Memory B cell (primary cell): ENCODE measurements at regions not wholly inside any gene's neighbourhood (a gene's known extent, or its start where the extent isn't known, plus 50 kb on each side); places are given as distances from the start of the nearest gene placed in this dataset.
"Not testable (repeated sequence)": the region's sequence is repeated elsewhere in the genome, so short reads cannot be mapped to it uniquely, and the experiment has no call there.

Source experiments
- ATAC-seq: fragments of 150-1000 bp; cut with Tn5 transposase; 2 replicates; pipeline ENCODE4 v1.10.0; 2021; ENCODE audit warnings: low read depth, mild to moderate bottlenecking, moderate library complexity
- DNase-seq, 2 donors: peaks; one replicate each; pipeline ENCODE4 v3.0.0; 2022; ENCODE audit warnings: low spot score in 2 of 2
- H3K27ac Mint-ChIP-seq: one replicate; pipeline ENCODE4 v1.8.0; 2022; ENCODE audit warnings: mild to moderate bottlenecking, moderate library complexity, mixed read lengths
- H3K27me3 Mint-ChIP-seq: one replicate; pipeline ENCODE4 v1.8.0; 2022; ENCODE audit warnings: mixed read lengths
- H3K36me3 Mint-ChIP-seq: one replicate; pipeline ENCODE4 v1.8.0; 2022; ENCODE audit warnings: mild to moderate bottlenecking, mixed read lengths
- H3K4me1 Mint-ChIP-seq: one replicate; pipeline ENCODE4 v1.8.0; 2022; ENCODE audit warnings: mixed read lengths
- H3K4me3 Mint-ChIP-seq: one replicate; pipeline ENCODE4 v1.8.0; 2022; ENCODE audit warnings: mild to moderate bottlenecking, moderate library complexity, mixed read lengths
- H3K9me3 Mint-ChIP-seq: one replicate; pipeline ENCODE4 v1.8.0; 2022; ENCODE audit warnings: mixed read lengths

DNA sequence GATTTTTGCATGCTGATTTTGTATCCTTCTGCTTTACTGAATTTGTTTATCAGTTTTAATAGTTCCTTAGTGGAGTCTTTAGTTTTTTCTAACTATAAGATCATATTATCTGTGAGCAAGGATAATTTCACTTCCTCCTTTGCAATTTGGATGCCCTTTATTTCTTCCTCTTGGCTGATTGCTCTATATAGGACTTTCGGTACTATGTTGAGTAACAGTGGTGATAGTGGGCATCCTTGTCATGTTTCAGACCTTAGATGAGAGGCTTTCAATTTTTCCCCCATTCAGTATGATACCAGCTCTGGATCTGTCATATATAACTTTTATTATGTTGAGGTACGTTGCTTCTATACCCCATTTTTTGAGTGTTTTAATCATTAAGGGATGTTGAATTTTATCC is 224.5 kb upstream of the CNTNAP4 start:
- Mint-ChIP-seq H3K4me3 (no peak overlapping the region), H3K27ac (no peak overlapping the region), H3K9me3 (peaks cover 10% of the 10 kb centered on the region), H3K4me1 (no peaks in the 10 kb centered on the region), H3K36me3 (no peaks in the 10 kb centered on the region), H3K27me3 (no peaks in the 10 kb centered on the region)
- no peak for ATAC-seq
- no peak for DNase-seq

DNA sequence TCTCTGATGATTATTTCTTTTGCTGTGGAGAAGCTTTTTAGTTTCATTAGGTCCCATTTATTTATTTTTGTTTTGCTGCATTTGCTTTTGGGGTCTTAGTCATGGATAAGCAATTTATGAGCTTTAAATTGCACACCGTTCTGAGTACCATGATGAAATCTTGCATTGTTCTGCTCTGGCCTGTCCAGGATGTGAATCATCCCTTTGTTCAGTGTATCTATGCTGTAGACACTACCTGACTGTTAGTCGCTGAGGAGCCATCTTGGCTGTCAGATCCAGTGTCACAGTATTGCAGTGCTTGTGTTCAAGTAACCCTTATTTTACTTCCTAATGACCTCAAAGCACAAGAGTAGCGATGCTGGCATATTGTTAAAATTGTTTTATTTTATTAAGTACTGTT is 218.0 kb upstream of the CNTNAP4 start:
- H3K9me3 Mint-ChIP-seq = peaks cover 3% of the 10 kb centered on the region
- no peak overlapping the region for H3K4me3 Mint-ChIP-seq
- no peak overlapping the region for H3K27ac Mint-ChIP-seq
- DNase-seq (no peak), ATAC-seq (no peak)
- no peaks in the 10 kb centered on the region for H3K4me1 Mint-ChIP-seq
- no peaks in the 10 kb centered on the region for H3K36me3 Mint-ChIP-seq
- H3K27me3 Mint-ChIP-seq = no peaks in the 10 kb centered on the region

DNA sequence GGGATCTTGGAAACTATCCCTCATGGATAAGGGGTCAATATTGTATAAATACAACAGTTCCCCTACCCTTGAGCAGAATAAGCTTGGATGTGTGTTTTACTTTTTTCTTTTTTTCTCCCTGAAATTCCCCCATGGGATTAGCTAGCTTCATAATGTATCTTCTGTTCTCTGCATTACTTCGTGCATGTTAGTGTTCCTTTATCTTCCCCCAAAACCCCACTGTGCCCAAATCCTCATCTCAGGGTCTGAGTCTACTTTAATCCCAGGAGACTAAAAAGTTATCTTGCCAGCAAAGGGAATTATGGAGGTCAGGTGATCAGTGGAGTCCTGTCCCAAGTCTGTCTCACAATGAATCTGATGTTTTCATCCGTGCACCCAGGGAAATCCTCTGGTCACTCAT is 217.5 kb upstream of the CNTNAP4 start:
- no peak overlapping the region for H3K4me3 Mint-ChIP-seq
- ATAC-seq = no peak
- H3K27ac Mint-ChIP-seq = no peak overlapping the region
- no peak for DNase-seq
- H3K27me3 Mint-ChIP-seq = no peaks in the 10 kb centered on the region
- H3K9me3 Mint-ChIP-seq = peaks cover 2% of the 10 kb centered on the region
- no peaks in the 10 kb centered on the region for H3K4me1 Mint-ChIP-seq
- no peaks in the 10 kb centered on the region for H3K36me3 Mint-ChIP-seq

DNA sequence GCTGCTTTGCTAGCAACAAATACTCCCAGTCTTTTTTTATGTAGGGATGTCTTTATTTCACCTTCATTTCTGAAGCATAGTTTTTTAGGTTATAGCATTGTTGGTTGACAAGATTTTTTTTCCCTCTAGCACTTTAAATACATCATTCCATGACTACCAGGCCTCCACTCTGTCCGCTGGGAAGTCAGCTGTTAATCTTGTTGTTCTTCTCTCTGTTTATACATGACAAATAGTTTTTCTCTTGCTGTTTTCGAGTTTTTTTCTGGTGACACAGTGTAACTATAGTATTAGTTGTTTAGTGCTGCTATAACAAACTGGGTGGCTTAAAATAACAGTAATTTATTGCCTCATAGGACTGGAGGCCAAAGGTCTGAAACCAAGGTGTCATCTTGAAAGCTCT is 205.5 kb upstream of the CNTNAP4 start:
- ATAC-seq = no peak
- no peak overlapping the region for H3K27ac Mint-ChIP-seq

DNA sequence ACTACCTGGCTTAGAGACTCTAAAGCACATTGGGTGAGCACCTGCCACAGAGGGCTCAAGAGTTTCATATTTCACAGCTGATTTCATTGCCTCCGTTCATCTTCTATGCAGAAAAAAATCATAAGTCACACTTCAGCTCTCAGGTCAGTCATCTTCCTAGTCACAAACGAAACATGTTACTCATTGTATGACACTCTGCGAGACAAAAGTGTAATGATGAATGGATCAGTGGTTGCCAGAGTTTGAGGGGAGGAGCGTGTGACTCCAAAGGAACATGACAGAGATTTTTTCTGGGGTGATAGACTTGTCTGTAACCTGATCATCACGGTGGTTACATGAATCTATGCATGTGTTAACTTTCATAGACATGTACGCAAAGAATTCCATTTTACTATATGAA is 195.2 kb upstream of the CNTNAP4 start:
- Mint-ChIP-seq H3K27ac (no peak overlapping the region), H3K9me3 (no peaks in the 10 kb centered on the region), H3K27me3 (no peaks in the 10 kb centered on the region), H3K36me3 (no peaks in the 10 kb centered on the region), H3K4me1 (no peaks in the 10 kb centered on the region), H3K4me3 (no peak overlapping the region)
- DNase-seq (no peak), ATAC-seq (no peak)

More for the DNA sequence above, 205.5 kb upstream of the CNTNAP4 start:
- Mint-ChIP-seq H3K4me3 (no peak overlapping the region), H3K27me3 (no peaks in the 10 kb centered on the region), H3K9me3 (peaks cover 5% of the 10 kb centered on the region), H3K4me1 (no peaks in the 10 kb centered on the region), H3K36me3 (no peaks in the 10 kb centered on the region)
- DNase-seq = no peak

DNA sequence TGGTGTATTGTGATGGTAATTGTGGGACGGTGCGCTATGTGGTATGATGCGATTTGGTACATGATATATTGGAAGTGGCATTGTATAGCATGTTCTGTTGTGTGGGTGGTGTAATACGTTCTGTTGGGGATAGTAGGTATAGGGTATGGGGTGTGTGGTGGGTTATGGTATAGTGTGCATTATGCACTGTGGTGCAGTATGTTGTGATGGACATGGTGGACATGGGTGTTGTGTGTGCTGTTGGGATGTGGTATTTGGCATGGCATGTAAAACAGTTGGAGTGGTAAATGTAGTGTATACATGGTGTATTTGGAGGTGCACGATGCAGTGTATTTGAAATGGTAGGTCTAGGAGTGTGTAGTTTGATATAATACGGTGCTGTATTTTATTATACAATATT is 170.6 kb upstream of the CNTNAP4 start:
- Mint-ChIP-seq H3K27me3 (no peaks in the 10 kb centered on the region), H3K4me1 (no peaks in the 10 kb centered on the region), H3K9me3 (peaks cover 11% of the 10 kb centered on the region), H3K27ac (no peak overlapping the region), H3K4me3 (no peak overlapping the region), H3K36me3 (no peaks in the 10 kb centered on the region)
- no peak for ATAC-seq
- no peak for DNase-seq

DNA sequence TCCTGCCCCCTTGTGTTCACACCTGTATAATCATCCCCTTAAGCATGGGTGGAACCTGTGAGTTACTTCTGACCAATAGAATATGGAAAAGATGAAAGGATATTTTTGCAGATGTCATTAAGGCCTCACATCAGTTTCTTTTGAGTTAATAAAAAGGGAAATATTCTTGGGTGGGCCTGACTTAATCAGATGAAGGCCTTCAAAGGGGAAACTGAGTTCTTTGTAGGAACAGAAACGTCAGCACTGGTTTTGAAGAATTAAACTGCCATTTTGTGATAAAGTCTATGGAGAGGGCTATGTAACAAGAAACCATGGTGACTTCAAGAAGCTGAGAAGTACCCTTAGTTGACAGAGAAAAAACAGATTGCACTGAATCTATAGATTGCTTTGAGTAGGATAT is 168.7 kb upstream of the CNTNAP4 start:
- Mint-ChIP-seq H3K4me1 (no peaks in the 10 kb centered on the region), H3K27ac (no peak overlapping the region), H3K36me3 (no peaks in the 10 kb centered on the region), H3K4me3 (no peak overlapping the region), H3K27me3 (no peaks in the 10 kb centered on the region), H3K9me3 (peaks cover 4% of the 10 kb centered on the region)
- ATAC-seq = no peak
- DNase-seq = no peak

DNA sequence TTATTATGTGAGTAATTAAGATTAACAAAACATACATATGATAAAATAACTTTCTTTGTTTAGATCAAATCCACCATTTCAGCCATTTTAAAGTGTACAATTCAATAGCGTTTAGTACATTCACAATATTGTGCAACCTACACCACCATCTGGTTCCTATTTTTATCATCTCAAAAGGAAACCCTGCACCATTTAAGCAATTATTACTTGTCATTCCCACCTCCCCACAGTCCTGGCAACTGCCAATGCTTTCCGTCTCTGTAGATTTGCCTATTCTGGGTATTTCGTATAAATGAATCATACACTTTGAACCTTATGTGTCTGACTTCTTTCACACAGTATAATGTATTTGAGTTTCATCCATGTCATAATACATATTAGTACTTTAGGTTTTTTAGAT is 162.5 kb upstream of the CNTNAP4 start:
- Mint-ChIP-seq H3K4me3 (no peak overlapping the region), H3K36me3 (no peaks in the 10 kb centered on the region), H3K27me3 (no peaks in the 10 kb centered on the region), H3K9me3 (peaks cover 14% of the 10 kb centered on the region), H3K27ac (no peak overlapping the region), H3K4me1 (no peaks in the 10 kb centered on the region)
- no peak for ATAC-seq
- DNase-seq = no peak

DNA sequence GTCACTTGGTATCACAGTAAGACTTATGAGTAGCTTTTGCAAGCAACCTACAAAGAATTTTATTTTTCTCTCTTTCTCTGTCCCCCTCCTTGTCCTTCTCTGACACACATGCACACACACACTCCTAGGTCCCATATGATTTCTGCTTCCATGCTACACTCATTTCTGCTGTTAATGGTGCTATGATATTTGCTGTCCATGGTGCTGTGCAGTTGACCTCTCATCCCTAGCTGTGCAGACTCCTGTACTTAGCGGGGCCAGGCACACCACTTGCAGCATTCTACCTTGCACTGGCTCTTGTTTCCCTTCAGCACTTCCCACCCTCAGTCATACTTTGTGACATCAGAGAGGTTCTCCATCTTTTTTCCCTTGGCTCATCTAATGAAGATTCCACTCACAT is 158.9 kb upstream of the CNTNAP4 start:
- Mint-ChIP-seq H3K4me1 (no peaks in the 10 kb centered on the region), H3K27me3 (no peaks in the 10 kb centered on the region), H3K36me3 (no peaks in the 10 kb centered on the region), H3K27ac (no peak overlapping the region), H3K4me3 (no peak overlapping the region), H3K9me3 (peaks cover 11% of the 10 kb centered on the region)
- DNase-seq = no peak
- no peak for ATAC-seq

DNA sequence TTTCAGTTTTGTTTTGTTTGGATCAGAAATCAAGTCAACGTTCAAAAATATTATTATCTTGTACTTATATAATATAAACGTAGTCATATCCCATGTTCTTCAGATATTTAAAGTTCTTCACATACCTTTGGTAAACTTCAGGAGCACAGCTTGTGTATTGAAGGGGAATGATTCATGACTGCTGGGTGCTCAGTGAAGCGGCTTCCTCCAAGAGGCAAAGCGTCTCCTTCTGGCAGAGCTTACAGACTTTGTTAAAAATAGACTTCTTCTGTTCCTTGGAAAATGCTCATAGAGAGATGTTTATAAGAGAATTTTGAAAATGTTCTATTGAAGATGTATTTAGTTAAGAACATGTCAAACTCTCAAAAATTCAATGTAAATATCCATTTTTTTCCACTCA is 155.6 kb upstream of the CNTNAP4 start:
- no peaks in the 10 kb centered on the region for H3K4me1 Mint-ChIP-seq
- H3K9me3 Mint-ChIP-seq = peaks cover 7% of the 10 kb centered on the region
- no peak overlapping the region for H3K27ac Mint-ChIP-seq
- H3K4me3 Mint-ChIP-seq = no peak overlapping the region
- no peak for DNase-seq
- H3K36me3 Mint-ChIP-seq = no peaks in the 10 kb centered on the region
- H3K27me3 Mint-ChIP-seq = no peaks in the 10 kb centered on the region
- no peak for ATAC-seq

DNA sequence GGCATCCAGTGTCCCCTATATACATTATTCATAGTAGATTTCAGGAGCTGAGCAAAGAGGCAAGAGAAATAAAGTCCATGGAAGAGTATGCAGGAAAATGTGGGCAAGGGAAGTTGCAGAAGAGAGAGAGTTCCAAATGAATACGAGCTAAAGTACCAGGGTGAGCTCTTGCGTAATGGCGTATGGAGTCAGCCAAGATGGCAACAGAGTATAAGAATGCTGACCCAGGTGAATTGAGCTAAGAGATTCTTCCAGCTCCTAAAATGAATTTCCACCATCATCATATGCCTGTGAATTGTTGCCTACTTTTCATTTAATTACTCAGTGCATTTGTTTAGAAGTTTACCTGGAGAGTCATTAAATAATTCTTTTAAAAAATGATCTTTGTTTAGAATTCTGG is 153.2 kb upstream of the CNTNAP4 start:
- Mint-ChIP-seq H3K4me1 (no peaks in the 10 kb centered on the region), H3K36me3 (no peaks in the 10 kb centered on the region), H3K4me3 (no peak overlapping the region)

DNA sequence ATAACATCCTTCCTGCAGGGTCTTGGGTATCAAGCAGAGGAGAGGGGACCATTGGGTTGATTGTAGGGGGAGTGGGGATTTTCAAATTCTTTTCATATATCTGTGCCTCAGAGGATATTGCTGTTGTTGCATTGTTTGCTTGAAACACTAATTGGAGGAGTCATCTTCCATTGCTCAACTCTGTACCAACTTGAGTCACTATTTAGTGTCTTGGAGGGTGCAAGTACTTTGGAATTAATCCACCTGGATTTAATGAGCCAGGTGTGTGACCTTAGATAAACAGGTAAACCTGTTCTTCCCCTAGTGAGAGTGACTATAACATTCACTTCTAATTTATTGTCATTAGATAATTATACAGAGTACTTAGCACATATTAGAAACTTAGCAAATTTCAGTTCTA is 151.3 kb upstream of the CNTNAP4 start:
- DNase-seq (no peak), ATAC-seq (no peak)
- H3K4me3 Mint-ChIP-seq = no peak overlapping the region
- no peaks in the 10 kb centered on the region for H3K4me1 Mint-ChIP-seq
- H3K27me3 Mint-ChIP-seq = no peaks in the 10 kb centered on the region
- no peak overlapping the region for H3K27ac Mint-ChIP-seq
- H3K9me3 Mint-ChIP-seq = peaks cover 7% of the 10 kb centered on the region
- H3K36me3 Mint-ChIP-seq = no peaks in the 10 kb centered on the region

More for the DNA sequence above, 153.2 kb upstream of the CNTNAP4 start:
- ATAC-seq = no peak
- Mint-ChIP-seq H3K27ac (no peak overlapping the region), H3K9me3 (peaks cover 2% of the 10 kb centered on the region), H3K27me3 (no peaks in the 10 kb centered on the region)
- DNase-seq = no peak

DNA sequence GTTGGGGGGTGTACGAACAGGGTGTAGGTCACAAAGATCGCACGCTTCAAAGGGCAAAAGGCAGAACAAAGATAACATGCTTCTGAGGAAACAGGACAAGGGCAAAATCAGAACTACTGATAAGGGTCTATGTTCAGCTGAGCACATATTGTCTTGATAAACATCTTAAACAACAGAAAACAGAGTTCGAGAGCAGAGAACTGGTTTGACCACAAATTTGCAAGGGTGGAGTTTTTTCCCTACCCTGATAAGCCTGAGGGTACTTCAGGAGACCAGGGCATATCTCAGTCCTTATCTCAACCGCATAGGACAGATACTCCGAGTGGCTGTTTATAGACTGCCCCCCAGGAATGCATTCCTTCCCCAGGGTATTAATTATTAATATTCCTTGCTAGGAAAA is 139.1 kb upstream of the CNTNAP4 start:
- not testable (repeated sequence) for H3K27me3 Mint-ChIP-seq, H3K27ac Mint-ChIP-seq, H3K4me3 Mint-ChIP-seq, H3K36me3 Mint-ChIP-seq, H3K9me3 Mint-ChIP-seq, ATAC-seq, H3K4me1 Mint-ChIP-seq, DNase-seq

DNA sequence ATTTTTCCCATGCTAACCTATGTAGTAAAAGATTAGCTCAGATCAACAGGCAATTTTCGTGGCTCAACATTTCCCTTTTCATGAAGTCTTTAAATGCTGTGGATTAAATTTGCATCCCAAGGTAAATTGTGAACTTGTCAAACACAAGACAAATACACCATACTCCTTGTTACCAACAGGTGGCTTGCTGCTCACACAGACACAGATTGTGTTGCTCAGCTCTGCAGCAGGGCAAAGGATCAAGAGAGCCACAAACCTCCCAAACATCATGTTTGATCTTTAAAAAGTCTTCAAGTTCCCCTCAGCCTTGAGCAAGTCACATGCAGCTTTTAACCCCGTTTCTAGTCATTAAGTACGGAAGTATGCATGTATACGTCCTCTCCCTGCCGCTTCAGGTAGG is 119.6 kb upstream of the CNTNAP4 start:
- Mint-ChIP-seq H3K27me3 (no peaks in the 10 kb centered on the region), H3K4me1 (no peaks in the 10 kb centered on the region), H3K36me3 (no peaks in the 10 kb centered on the region), H3K9me3 (peaks cover 2% of the 10 kb centered on the region), H3K27ac (no peak overlapping the region), H3K4me3 (no peak overlapping the region)
- DNase-seq (no peak), ATAC-seq (no peak)

DNA sequence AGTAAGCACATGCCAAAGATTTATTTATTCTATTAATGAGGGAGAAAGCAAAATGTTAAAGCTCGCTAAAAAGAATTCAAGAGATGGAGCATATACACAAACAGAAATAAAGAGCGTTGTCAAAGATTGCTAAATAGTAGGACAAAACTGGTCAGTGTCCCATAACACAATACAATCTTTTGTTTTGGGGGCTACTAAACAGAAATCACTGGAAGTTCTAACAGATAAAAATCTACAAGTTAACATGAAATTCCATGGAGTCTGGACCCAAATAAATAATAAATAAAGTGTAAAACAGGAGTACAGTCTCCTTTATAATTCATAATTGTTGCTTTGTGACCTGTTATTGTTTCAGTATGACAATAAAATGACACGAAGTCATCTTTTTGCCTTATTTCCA is 115.2 kb upstream of the CNTNAP4 start:
- ATAC-seq (no peak), DNase-seq (no peak)
- no peaks in the 10 kb centered on the region for H3K36me3 Mint-ChIP-seq
- no peaks in the 10 kb centered on the region for H3K4me1 Mint-ChIP-seq
- H3K27ac Mint-ChIP-seq = no peak overlapping the region
- H3K27me3 Mint-ChIP-seq = no peaks in the 10 kb centered on the region
- no peak overlapping the region for H3K4me3 Mint-ChIP-seq
- peaks cover 4% of the 10 kb centered on the region for H3K9me3 Mint-ChIP-seq
